A673 (cell line): ENCODE measurements at regions not wholly inside any gene's neighbourhood (a gene's known extent, or its start where the extent isn't known, plus 50 kb on each side); places are given as distances from the start of the nearest gene placed in this dataset.

Experiments used
- EZH2 ChIP-seq: fragments of 200-600 bp; sonication (generic); IDR thresholded peaks from 2 replicates; pipeline ENCODE4 v1.6.1; 2017; ENCODE audit warnings: borderline replicate concordance, low read depth, mild to moderate bottlenecking, mixed read lengths, antibody characterized with exemption, low read length; ENCODE audit not compliant: poor library complexity, severe bottlenecking
- TF ChIP-seq, protein P1 (sequence below): fragments of 300-800, 200-600 bp; sonication (generic); conservative IDR thresholded peaks from 2 replicates; pipeline ENCODE4 v1.5.1; 2017; ENCODE audit warnings: low read depth, mild to moderate bottlenecking, antibody characterized with exemption, low read length, moderate library complexity, mixed read lengths

DNA sequence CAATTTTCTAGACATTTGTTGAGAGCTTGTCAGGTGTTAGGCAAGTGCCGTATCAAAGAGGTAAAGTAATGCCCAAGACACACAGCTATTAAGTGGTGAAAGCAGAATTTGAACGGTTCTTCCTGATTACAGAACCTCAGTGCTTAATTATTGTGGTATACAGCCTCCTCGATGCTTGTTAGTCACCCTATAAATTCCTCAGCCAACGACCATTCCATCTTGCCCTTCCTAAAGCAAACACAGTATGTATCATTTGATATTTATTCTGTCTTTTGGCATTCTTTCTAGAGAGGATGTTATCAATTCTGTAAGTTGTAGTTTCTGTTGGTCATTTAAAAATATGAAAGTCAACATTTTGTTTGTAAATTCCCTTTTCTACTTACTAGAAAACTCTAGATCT, 297.8 kb upstream of the BMP2 start:
- TF ChIP-seq, protein P1, sequence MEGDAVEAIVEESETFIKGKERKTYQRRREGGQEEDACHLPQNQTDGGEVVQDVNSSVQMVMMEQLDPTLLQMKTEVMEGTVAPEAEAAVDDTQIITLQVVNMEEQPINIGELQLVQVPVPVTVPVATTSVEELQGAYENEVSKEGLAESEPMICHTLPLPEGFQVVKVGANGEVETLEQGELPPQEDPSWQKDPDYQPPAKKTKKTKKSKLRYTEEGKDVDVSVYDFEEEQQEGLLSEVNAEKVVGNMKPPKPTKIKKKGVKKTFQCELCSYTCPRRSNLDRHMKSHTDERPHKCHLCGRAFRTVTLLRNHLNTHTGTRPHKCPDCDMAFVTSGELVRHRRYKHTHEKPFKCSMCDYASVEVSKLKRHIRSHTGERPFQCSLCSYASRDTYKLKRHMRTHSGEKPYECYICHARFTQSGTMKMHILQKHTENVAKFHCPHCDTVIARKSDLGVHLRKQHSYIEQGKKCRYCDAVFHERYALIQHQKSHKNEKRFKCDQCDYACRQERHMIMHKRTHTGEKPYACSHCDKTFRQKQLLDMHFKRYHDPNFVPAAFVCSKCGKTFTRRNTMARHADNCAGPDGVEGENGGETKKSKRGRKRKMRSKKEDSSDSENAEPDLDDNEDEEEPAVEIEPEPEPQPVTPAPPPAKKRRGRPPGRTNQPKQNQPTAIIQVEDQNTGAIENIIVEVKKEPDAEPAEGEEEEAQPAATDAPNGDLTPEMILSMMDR = no peak
- no peak for TF ChIP-seq EZH2
